ENCODE measurements at regions not wholly inside any gene's neighbourhood (a gene's known extent, or its start where the extent isn't known, plus 50 kb on each side); places are given as distances from the start of the nearest gene placed in this dataset.

- no peak overlapping the region for H3K4me3 ChIP-seq (ENCODE audit: low read depth, low read length)
- DNase-seq (ENCODE audit: low read depth) = no peak
- TF ChIP-seq, protein P1, sequence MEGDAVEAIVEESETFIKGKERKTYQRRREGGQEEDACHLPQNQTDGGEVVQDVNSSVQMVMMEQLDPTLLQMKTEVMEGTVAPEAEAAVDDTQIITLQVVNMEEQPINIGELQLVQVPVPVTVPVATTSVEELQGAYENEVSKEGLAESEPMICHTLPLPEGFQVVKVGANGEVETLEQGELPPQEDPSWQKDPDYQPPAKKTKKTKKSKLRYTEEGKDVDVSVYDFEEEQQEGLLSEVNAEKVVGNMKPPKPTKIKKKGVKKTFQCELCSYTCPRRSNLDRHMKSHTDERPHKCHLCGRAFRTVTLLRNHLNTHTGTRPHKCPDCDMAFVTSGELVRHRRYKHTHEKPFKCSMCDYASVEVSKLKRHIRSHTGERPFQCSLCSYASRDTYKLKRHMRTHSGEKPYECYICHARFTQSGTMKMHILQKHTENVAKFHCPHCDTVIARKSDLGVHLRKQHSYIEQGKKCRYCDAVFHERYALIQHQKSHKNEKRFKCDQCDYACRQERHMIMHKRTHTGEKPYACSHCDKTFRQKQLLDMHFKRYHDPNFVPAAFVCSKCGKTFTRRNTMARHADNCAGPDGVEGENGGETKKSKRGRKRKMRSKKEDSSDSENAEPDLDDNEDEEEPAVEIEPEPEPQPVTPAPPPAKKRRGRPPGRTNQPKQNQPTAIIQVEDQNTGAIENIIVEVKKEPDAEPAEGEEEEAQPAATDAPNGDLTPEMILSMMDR (IDR thresholded peaks at IDR 0.05; ENCODE audit: insufficient read depth, low read length) = no peak
These were observed 381.8 kb downstream of the DCDC2C start for GRCh38 chr2:4085186-4085585.

GRCh38 chr2:4090668-4091630 lies 387.6 kb downstream of the DCDC2C start:
- no peak overlapping the region for H3K4me3 ChIP-seq (ENCODE audit: low read depth, low read length)
- no peak for DNase-seq (ENCODE audit: low read depth)
- TF ChIP-seq, protein P1 (IDR thresholded peaks at IDR 0.05; ENCODE audit: insufficient read depth, low read length) = no peak

GRCh38 chr2:4091869-4092268 lies 388.5 kb downstream of the DCDC2C start:
- TF ChIP-seq, protein P1 (IDR thresholded peaks at IDR 0.05; ENCODE audit: insufficient read depth, low read length) = no peak
- H3K4me3 ChIP-seq (ENCODE audit: low read depth, low read length) = no peak overlapping the region
- no peak for DNase-seq (ENCODE audit: low read depth)

DNA sequence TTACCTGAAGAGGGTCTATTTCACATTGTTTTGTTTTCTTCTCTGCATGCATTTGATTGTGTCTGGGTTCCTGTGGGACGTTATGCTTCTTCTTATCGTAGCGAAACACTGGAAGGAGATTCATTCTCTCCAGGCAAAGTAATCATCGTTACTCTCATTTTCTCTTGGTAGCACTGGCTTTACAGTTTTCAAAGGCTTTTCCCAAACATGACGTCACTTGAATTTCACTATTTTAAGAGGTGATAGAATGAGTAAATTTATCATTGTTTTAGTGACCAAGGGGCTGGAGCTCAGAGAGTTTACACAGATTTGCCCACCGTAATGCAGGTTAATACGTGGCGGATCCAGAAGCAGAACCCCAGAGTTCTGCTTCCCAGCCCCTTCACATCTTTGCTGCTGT lies 391.4 kb downstream of the DCDC2C start:
- TF ChIP-seq, protein P1 (IDR thresholded peaks at IDR 0.05; ENCODE audit: insufficient read depth, low read length) = no peak
- DNase-seq (ENCODE audit: low read depth) = no peak
- no peak overlapping the region for H3K4me3 ChIP-seq (ENCODE audit: low read depth, low read length)

DNA sequence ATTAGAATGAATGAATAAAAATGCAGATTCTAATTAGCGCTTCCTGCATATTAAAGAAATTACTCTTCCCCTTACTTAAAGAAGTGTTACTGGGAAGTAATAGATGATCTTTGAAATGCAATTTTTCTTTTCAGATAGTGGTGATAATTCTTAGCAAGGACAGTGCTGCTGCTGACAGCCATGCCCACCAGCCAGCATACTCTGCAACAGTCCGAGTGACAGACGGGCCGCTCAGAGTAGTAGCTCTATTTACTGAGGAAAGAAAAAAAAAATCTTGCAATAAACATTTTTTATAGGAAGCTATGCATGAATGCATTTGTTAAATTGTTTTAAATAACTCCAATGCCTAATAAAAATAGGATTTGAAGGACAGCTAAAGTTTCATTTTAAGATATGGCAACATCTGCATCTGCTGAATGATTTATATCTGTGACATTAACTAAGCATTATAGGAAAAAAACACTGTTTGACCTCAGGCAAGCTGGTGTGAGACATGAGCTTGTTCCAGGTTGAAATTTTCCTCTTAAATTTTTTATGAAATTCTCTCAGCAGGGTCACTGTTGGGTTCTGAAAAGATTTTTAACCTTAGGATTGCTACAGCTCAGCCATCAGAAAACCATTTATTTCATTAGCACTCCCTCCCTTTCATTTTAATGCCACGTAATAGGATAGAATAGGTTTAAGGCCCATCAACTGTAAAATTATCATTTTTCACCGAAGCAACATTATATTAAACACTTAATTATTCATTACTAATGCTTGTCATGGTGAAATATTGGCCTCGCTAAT lies 393.8 kb downstream of the DCDC2C start:
- DNase-seq (ENCODE audit: low read depth) = no peak
- no peak overlapping the region for H3K4me3 ChIP-seq (ENCODE audit: low read depth, low read length)
- TF ChIP-seq, protein P1 (IDR thresholded peaks at IDR 0.05; ENCODE audit: insufficient read depth, low read length) = no peak

- no peak overlapping the region for H3K4me3 ChIP-seq (ENCODE audit: low read depth, low read length)
- no peak for DNase-seq (ENCODE audit: low read depth)
- TF ChIP-seq, protein P1 (IDR thresholded peaks at IDR 0.05; ENCODE audit: insufficient read depth, low read length) = no peak
These were observed 394.8 kb downstream of the DCDC2C start for GRCh38 chr2:4098137-4098536.
